Eye (tissue), 1 donor: ENCODE measurements at regions not wholly inside any gene's neighbourhood (a gene's known extent, or its start where the extent isn't known, plus 50 kb on each side); places are given as distances from the start of the nearest gene placed in this dataset.

Experiments used
- DNase-seq: peaks from one replicate; pipeline ENCODE4 v3.0.0-alpha.2; 2015

DNA sequence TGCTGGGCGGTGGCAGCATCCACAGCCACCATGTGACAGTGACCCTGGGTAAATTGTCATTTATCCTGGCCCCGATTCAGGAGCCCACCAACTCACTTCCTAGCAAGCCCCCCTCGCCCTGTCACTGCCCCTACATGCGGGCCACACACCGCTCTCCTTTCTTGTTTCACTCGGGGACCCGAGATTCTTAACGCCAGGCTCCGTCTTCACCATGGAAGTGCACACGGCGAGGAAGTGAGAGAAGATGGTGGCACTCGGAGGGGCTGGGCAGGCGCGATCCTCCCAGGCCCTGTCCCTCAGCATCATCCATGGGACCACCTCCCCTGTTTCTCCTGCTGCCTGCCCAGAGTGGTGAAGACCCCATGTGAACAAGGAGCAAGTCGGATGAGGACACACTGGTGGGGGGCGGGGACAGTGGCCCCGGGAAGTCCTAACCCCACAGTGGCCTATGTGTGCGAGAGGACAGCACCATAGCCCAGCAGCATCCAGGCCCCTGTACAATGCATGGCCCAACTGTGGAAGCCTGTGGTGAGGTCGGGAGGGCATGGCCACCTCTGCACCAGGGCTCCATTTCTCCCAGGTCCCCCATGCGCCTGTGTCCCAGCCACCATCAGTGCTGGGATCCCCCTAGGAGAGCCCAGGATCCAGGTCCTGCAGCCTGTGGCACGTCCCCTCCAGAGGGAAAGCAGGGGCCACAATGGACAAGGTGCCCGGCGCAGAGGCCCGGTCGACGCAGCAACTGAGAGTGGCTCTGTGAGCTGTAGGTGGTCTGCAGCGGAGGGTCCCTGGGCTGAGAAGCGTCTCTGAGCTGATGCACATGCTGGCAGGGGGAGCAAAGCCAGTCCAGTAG lies 262.8 kb downstream of the BRD1 start:
- no peak for DNase-seq

DNA sequence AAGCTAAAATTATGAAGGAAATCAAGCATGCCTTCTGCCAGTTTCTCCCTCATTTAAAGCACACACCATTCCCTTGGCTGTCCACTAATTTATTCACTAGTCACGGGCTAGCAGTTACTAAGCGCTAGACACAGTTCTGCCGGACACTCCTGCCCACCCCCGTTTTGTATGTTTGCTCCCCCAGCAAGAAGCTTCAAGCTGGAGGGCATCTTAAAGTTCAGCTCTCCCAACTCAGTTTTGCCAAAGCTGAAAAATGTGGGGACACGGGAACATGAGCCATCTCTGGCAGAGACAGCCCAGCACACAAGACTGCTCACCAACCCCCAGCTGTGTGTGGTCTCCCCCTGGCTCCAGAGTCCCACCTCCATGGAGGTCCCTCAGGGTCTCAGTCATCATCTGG lies 263.6 kb downstream of the BRD1 start:
- no peak for DNase-seq

DNA sequence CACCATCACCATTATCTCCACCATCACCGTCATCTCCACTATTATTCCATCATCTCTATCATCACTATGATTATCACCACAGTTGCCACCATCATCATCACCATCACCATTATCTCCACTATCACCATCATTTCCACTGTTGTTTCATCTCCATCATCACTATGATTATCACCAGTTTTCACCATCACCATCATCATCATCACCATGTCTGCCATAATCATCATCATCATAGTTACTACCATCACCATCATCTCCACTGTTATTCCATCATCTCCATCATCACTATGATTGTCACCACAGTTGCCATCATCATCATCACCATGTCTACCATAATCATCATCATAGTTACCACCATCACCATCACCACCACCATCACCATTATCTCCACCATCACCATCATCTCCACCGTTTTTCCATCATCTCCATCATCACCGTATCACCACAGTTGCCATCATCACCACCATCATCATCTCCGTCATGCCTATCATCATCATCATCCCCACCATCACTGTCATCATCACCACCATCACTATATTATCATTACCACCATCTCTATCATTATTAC lies 264.9 kb downstream of the BRD1 start:
- no peak for DNase-seq

DNA sequence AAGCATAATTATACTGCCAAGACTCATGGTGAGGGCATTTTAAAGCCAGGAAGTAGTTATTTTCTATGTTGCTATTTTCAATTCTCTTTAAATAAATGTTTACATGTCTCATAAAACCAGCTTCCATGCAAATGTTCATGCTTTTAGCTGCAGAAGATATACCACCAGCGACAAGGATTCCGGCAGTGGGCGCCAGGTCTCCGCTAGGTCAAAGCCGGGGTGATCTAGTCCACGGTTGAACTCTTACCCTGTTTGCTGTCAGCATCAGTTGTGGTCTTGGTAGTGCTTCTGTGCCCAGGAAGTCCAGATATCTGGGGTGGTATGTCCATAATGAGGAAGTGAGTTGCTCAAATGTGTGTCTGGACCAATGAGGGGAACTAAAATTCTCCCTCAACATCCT lies 265.7 kb downstream of the BRD1 start:
- DNase-seq, result no peak

DNA sequence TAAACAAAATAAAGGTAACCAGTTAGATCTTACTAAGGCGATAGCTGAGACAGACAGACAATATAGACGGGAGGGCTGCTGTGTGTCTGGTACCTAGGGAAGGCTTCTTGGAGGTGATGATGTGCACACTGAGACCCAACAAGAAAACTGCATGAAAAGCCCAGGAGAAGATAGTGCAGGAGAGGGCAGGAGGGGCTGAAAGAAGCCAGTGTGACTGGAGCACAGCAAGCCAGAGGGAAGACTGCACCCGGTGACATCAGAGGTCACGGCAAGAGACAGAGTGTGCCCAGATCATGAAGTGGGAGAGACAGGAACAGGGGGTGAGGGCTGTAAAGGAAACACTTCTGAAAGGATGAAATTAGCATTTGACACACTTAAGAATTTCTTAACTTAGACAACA lies 266.3 kb downstream of the BRD1 start:
- no peak for DNase-seq

DNA sequence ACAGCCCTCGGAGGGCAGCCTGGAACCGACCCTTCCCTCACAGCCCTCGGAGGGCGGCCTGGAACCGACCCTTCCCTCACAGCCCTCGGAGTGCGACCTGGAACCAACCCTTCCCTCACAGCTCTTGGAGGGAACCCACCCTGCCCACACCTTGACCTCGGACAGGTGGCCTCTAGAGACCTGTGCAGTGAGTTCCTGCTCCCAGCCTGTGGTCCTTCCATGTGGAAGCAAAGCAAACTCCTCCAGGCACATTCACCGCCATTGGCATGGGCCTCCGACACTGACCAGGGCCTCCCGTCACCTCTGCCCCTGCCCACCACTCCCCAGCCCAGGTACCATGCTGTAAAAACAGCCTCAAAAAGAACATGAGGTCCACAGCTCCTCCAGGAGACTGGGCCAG lies 272.1 kb downstream of the BRD1 start:
- no peak for DNase-seq

DNA sequence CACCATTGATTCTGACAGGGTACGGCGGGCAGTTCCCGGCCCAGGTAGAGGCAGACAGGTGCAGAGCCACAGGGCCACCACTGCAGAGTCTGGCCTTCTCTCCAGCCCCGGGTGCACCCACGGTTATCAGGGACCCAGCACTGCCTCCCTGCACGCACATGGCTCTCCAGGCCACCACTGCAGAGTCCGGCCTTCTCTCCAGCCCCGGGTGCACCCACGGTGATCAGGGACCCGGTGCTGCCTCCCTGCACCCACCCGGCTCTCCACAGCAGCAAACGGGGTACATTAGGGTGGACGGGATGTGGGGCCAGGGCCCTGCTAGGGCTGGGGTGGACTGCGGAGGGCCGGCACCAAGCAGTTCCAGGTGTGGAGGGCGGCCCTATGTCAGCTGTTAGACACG lies 272.9 kb downstream of the BRD1 start:
- no peak for DNase-seq

DNA sequence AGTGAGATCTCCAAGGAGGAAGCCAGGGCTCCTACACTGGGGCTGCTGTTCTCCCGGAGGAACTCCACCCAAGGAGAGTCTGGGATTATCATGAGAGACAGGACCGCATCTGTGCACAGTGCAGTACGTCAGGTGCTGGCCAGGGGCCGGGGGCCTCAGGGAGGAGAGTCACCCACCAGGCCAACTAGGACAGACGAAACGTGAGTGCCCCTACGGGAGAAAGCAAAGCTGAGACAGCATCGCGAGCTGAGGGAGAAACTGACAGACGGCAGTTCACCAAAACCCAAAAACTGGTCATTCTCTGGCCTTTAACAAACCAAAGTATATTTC lies 273.4 kb downstream of the BRD1 start:
- no peak for DNase-seq

DNA sequence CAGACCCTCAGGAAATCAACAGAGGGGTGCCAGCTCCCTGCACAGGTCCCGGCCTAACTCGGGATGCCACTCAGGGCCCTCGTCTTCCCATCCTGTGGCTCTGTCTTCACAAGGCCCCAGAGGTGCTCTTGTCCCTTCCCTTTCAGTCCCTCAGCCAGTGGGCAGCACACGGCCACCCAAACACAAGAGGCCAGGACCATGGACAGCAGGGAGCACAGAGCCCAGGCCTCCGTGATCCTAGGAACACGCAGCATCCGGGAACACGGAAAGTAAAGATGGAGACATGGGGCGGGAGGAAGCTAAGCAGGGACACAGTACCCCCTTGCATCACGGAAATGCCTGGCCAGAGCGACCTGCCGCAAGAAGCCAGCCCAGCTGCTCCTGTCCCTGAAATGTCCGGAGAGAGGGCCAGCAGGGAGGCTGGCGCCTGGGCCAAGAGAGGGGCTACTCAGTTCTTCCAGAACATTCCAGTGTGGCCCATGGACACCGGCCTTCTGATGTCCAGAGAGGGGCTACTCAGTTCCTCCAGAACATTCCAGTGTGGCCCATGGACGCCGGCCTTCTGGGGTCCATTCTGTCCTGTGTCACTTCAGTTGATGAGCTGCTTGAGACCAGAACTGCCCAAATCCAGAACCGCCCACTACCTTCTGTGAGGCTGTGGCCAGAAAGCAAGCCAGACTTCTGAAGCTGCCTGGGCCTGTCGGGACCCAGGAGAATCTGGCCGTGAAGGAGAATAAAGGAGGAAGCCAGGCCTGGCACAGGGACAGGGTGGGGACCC lies 274.0 kb downstream of the BRD1 start:
- peak; percentile 63 for DNase-seq

DNA sequence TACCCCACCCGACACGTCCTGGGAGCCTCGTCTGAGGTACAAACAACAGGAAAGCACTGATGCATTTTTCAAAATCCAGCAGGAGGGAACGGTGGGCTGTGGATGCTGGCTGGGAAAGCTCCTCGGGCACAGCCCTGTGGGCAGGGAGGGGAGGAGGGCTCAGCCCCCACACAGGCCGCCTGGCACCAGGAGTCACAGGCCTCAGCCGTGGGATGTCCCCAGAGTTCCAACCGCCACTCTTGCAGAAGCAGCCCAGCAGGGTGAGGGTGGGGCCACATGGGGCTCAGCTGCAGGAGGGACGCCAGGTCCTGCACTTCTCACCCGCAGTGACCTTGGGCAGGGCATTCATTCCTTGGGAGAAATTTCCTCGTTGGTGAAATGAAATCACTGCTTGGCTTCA lies 274.6 kb downstream of the BRD1 start:
- DNase-seq, result no peak

DNA sequence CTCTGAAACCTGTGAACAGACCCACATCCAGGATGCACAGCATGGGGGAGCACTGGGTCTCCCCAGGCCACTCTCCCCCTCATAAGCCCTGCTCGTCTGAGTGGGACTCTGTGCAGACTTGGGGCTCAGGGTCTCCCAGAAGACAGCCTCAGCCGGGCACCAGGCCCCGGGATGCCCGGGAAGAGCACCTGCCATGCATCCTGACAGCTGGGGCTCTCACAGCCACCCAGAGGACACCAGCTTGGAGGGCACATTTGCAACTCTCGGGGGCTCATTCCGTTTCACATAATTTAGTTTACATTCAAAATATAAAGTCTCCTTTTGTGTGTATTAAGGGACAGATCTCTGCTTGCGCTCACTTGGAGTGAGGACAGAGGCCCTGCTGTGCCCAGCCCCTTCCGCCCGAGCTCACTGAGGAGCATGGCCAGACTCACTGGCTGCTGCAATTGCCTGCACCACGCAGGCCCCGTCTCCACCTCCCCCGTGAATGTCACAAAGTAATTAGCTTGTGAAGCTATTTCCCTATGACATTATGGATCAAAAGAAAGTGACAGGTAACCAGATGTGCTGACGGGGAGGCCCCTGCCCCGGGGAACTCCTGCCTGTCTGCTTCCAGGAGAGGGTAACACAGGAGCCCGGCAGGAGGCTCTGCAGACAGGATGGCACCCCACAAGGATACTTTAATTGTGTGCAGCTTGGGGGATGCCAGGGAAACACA lies 275.6 kb downstream of the BRD1 start:
- no peak for DNase-seq

DNA sequence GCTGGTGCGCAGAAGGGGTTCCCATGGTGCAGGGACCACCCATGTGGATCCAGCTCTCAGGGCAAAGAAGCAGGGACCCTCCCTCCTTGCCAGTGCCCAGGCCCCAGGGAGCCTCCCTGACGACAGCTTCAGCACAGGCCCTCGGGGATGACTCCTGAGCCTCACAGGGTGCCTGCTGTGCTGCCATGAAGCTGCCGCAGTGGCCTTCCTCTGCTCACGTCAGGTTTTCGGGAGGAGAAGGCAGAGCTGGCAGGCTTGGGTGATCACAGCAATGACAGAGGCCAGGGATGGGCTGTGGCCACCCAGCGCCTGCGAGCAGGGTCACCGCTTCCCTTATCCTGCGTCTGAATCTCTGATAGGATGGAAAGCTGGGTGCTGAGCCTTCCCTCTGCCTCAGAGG lies 276.2 kb downstream of the BRD1 start:
- no peak for DNase-seq

DNA sequence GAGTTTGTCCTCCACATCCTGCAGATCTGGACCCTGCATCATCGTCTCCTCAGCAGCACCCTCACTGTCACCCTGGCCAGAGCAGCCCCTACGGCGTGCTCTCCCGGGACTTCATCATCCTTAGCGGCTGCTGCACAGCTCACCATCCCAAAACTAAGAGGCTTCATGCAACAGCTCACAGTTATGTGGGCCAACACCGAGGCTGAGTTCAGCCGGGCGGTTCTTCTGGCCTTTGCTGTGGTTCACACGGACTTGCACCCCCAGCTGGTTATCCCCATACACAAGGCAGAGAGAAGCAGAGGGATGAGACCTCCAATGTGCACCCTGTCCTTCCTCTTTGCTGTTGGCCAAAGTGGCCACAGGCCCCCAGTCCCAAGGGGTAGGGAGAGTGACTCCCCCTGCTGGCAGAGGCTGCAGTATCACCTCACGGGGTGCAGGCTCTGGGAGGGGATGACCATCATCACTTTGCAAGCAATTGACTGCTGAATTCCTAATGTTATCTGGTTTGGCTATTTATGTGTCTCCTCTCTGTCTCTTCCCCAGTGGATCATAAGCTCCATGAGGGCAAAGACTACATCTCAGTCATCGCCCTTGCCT lies 276.8 kb downstream of the BRD1 start:
- no peak for DNase-seq

DNA sequence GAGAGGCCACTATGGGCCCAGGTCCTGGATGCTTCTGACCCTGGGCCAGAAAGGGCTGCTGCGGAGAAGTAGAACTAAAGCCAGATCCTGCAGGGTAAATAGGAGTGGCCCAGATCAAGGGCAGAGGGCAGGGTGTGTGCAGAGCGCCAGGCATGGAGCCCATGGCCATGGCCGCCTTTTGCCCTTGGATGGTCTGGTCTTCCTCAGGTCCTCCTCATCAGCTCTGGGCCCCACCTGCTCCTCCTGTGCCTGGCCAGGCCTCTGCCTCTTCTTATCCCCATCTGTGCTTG lies 277.6 kb downstream of the BRD1 start:
- no peak for DNase-seq

DNA sequence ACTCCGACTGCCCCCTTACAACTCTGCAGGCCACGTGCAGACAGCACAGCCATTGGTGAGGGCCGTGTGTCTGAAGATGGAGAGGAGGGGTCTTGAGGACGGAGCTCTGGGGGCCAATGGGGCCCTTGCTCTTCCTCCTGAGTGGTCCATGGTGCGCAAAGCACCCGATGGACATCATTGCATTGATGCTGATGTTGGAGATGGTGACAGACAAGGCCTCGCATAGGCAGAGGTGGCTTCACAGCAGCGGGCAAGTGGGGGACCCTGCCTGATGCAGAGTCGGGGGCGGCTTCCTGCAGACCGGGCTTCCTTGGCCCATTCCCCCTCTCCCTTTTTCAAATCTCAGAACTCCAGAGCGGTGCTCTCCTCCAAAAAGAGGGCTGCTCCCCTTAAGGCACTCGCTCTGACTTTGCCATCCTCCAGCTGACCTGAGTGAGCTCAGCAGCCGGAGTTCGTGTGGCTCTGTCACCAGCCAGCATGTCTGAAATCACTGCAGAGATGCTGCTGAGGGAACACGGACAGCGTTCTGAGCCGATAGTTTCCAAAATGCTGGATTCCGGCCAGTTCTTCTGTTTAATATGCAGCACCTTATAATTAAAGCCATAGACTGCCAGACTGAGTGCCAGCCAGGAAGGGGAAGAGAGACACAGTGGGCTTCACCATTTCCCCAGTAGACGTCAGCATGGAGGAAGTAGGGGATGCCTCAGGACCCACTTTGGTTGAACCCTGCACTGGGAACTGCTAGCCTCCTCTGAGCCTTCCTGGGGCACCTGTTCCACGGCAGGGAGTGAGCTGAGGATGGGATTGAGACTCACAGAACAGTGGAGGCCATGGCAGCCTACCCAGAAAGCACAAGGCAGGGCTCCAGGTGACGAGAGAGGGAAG lies 278.2 kb downstream of the BRD1 start:
- DNase-seq, result no peak

DNA sequence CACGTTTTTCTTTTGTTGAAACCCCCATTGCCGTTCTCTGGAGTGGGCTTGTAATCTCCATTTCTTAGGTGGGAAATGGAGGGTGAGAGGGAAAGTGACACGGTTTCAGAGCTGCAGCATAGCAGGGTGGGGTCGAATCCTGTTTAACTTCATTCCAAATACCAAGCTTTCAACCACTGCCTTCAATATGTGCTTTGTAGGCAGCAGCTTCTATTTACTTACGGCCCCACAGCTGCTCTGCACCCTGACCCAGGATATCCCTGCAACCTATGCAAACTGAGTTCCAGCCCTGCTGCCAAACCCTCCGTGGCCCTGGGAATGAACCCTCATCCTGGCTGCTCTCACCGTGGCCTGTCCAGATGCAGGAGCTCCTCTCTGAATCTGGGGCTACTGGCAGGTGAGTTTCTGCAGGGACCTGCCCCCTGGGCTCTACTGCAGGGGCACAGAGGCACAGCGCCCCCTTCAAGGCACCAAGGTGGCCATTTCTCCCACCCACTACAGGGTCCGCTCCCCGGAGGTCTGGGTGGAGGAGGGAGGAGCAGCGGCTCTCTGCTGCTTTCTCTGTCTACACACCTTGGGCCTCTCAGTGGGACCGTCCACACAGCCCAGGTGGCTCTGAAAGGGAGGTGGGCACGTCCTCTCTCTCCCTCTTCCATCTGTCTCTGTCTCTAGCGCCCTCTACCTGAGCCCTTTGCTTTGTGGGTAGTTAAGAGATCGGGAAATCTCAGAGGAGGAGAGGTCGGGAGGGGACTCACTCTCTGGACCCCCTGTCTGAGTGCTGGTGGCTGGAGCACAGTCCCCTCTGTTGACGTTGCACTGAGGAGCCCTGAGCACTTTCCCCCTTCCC lies 279.1 kb downstream of the BRD1 start:
- no peak for DNase-seq

DNA sequence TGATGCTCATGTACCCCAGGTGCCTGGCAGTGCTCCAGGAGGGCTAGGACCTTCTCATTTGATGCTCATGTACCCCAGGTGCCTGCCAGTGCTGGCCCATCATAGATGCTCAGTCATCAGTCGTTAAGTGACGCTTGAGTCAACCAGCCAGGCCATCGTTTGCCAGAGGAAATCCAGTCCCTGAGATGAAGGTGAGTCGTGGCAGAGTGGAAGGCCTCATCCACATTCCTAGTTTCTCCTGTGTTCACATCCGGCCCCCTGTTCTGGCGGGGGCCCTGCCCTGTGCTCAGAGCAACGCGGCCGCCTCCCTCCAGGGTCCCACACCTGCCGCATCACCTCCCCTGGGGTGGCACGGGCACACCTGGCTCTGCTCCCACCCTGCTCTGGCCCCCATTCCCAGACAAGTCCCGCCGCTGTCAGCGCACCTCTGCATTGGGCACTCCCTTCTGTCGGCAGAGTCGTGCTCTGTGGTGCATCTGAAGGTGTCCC lies 279.9 kb downstream of the BRD1 start:
- DNase-seq, result no peak

DNA sequence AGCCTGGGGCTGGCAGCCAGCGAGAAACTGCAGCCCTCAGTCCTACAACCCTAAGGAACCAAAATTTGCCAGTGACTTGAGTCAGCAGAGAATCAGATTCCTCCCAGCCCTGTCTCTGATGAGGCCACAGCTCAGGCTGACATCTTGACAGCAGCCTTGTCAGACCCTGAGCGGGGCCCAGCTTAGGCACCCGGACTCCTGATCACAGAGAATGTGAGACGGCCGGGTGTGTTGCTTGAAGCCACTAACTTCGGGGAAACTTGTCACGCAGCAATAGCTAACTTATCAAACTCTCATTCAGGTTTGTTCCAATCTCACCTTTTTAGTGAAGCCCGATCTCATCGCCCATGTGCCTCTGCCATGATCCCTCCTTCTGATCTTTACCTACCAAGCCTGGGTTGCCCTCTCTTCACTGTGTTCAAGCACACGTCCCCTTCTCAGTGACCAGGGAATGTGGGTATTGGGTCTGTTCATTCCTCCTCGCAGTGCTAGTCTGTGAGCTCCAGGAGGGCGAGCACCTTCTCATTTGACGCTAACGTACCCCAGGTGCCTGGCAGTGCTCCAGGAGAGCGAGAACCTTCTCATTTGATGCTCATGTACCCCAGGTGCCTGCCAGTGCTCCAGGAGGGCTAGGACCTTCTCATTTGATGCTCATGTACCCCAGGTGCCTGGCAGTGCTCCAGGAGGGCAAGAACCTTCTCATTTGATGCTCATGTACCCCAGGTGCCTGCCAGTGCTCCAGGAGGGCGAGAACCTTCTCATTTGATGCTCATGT lies 280.7 kb downstream of the BRD1 start:
- DNase-seq, result no peak

DNA sequence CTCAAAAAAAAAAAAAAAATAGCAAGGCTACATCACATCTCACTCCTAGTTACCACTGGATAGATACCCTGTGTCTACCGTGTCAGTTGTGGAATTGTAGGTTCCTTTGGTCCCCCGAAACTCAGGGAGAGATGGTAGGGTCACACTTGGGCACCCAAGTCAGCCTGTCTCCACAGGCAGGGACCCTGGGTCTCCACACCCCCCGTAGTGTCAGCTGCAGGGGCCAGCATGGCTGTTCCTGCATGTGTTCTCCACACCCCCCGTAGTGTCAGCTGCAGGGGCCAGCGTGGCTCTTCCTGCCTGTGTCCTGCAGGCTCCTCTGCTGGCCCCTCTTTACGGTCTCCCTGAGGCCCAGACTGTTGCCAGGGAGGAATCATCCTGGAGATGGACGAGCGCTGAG lies 282.1 kb downstream of the BRD1 start:
- no peak for DNase-seq

DNA sequence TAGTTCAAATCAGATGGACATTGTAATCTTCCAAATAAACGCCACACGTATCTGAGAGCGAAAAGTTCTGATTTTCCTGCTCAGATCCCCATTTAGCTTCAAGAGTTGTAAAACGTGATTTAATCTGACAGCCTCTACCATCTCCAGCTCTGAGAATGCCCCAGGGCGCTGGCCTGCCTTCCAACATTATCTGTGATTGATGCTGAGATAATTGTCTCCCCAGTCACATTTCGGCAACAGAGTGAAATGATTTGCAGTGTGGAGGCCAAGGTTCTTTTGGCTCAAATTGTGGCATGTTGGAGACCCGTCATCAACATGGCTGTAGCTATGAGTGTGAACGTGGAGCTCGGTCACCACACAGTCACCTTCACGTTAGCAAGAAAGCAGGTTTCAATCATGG lies 283.4 kb downstream of the BRD1 start:
- peak; percentile 89 for DNase-seq
